HUES48 (cell line): ENCODE measurements at regions not wholly inside any gene's neighbourhood (a gene's known extent, or its start where the extent isn't known, plus 50 kb on each side); places are given as distances from the start of the nearest gene placed in this dataset.
"Not testable (repeated sequence)": the region's sequence is repeated elsewhere in the genome, so short reads cannot be mapped to it uniquely, and the experiment has no call there.

ENCODE experiments used
- H3K27ac ChIP-seq: one replicate; pipeline ENCODE4 v1.7.0; 2013; ENCODE audit warnings: low read depth, low read length, inconsistent platforms
- H3K27me3 ChIP-seq: 2 replicates; pipeline ENCODE4 v1.6.1; 2013; ENCODE audit warnings: mild to moderate bottlenecking, low read length; ENCODE audit not compliant: control insufficient read depth, insufficient read depth
- H3K36me3 ChIP-seq: 2 replicates; pipeline ENCODE4 v1.6.1; 2013; ENCODE audit warnings: low read length; ENCODE audit not compliant: control insufficient read depth, insufficient read depth
- H3K4me1 ChIP-seq: 2 replicates; pipeline ENCODE4 v1.6.1; 2013; ENCODE audit warnings: mild to moderate bottlenecking, low read length; ENCODE audit not compliant: control insufficient read depth, insufficient read depth
- H3K4me3 ChIP-seq: 2 replicates; pipeline ENCODE4 v1.5.1; 2013; ENCODE audit warnings: mild to moderate bottlenecking, low read depth, low read length
- H3K9ac ChIP-seq: 2 replicates; pipeline ENCODE4 v1.6.1; 2013; ENCODE audit warnings: mild to moderate bottlenecking, low read depth, low read length, moderate library complexity
- H3K9me3 ChIP-seq: 2 replicates; pipeline ENCODE4 v1.6.1; 2013; ENCODE audit warnings: low read length; ENCODE audit not compliant: control insufficient read depth, insufficient read depth

DNA sequence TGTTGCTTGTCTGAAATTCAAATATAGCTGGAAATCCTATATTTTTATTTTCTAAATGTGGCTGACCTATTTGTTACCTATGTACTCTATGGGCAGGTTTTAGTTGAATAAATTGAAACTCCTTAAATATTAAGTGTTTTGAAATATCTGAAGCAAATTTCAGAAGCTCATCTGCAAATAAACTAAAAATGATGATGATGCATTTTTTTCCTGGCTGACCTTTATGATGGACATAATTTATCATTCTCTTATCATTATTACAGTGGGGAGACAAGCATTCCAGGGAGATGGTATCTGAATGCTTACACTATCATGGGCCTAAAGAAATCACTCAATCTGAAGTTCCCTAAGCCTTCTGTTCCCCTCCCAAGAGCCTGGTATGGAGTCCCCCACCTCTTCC lies 1225.2 kb downstream of the AACS start:
- H3K4me1 ChIP-seq = no peaks in the 10 kb centered on the region
- H3K27me3 ChIP-seq = no peaks in the 10 kb centered on the region
- no peak overlapping the region for H3K27ac ChIP-seq
- H3K36me3 ChIP-seq = no peaks in the 10 kb centered on the region
- no peak overlapping the region for H3K4me3 ChIP-seq
- H3K9ac ChIP-seq = no peak overlapping the region
- peaks cover 19% of the 10 kb centered on the region for H3K9me3 ChIP-seq

DNA sequence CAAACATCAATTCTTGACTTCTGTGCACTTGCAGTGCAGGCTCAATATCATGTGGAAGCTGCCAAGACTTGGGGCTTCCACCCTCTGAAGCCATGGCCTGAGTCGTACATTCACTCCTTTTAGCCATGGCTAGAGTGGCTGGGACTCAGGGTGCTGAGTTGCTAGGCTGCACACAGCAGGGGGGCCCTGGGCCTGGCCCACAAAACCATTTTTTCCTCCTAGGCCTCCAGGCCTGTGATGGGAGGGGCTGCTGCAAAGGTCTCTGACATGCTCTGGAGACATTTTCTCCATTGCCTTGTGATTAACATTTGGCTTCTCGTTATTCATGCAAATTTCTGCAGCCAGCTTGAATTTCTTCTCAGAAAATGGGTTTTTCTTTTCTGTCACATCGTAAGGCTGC lies 1226.8 kb downstream of the AACS start:
- not testable (repeated sequence) for H3K4me3 ChIP-seq, H3K36me3 ChIP-seq, H3K27ac ChIP-seq, H3K9ac ChIP-seq, H3K4me1 ChIP-seq, H3K27me3 ChIP-seq
- peaks cover 19% of the 10 kb centered on the region for H3K9me3 ChIP-seq

DNA sequence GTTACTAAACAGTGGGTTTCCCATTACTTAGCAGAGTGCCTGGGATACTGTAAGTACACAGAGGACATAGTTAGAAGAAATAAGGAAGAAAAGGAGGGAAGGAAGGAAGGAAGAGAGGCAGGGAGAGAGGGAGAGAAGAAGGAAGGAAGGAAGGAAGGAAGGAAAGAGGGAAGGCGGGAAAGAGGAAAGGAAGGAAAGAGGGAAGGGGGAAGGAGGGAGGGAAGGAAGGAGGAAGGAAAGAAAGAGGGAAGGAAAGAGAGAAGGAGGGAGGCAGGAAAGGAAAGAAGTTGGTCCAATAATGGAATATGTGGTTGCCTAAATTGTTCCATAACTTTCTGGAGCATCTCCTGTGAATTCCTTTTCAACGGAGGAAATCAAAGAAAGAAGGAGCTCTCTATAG lies 1230.4 kb downstream of the AACS start:
- peaks cover 19% of the 10 kb centered on the region for H3K9me3 ChIP-seq
- no peaks in the 10 kb centered on the region for H3K27me3 ChIP-seq
- H3K4me1 ChIP-seq = no peaks in the 10 kb centered on the region
- no peak overlapping the region for H3K4me3 ChIP-seq
- H3K27ac ChIP-seq = no peak overlapping the region
- no peak overlapping the region for H3K9ac ChIP-seq
- no peaks in the 10 kb centered on the region for H3K36me3 ChIP-seq

DNA sequence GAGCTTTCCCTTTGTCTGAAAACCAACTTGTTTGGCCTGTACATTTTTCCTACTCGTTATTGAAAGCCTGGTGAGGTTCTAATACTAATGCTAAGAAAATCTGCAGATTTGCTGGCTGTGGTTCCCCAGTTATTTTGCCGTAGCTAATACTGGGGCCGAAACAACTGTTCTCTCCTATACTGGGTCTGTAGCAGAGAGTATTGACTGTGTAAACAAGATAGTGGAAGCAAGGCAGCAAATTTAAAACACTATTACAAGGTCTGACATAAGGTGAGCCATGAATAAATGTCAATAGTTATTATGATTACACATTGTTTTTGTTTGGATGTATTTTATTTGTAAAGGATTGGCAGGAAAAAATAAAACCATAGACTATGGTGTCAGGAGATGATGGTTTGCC lies 1244.0 kb downstream of the AACS start:
- no peak overlapping the region for H3K9ac ChIP-seq
- 0 out of 2 replicates have a peak, but pooled peaks cover 3% of the 10 kb centered on the region for H3K9me3 ChIP-seq
- no peaks in the 10 kb centered on the region for H3K27me3 ChIP-seq
- H3K36me3 ChIP-seq = no peaks in the 10 kb centered on the region
- no peak overlapping the region for H3K27ac ChIP-seq
- no peaks in the 10 kb centered on the region for H3K4me1 ChIP-seq
- no peak overlapping the region for H3K4me3 ChIP-seq

DNA sequence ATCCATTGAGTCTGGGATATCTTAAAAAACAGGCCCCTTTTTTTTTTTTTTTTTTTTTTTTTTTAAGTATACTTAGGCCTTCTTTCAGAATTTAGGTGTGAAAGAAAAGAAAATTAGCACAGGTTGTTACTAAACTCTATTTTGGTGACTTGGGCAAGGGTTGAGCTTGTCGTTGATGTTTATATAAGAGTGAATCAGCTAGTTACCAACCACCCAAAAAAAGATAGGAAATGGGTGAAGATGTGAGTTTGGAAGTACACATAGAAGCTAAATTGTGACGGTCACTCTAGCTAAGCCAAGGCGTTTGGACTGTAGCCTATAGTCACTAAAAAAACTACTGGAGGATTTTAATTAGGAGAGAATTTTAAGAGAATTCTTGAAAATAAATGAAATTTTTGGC lies 1247.2 kb downstream of the AACS start:
- no peaks in the 10 kb centered on the region for H3K9me3 ChIP-seq
- no peaks in the 10 kb centered on the region for H3K27me3 ChIP-seq

DNA sequence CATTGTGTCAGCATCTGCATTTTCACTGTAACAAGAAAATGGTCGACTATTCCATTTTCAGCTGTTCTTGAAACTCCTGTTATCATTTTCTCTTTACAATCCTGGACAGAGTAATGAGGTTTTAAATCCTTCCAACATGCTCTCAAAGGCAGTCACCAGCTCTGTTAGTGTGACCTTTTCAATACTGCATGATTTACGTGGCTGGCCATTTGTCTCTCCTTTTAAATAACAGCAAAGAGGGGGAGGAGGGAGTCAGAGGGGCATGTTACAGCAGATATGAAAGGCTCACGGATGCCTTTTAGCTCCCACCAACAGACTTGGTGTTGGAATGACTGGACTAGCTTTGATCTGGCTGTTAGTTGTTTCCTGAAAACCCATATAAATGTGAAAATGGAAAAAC lies 1251.2 kb downstream of the AACS start:
- no peak overlapping the region for H3K27ac ChIP-seq
- no peaks in the 10 kb centered on the region for H3K4me1 ChIP-seq
- no peak overlapping the region for H3K9ac ChIP-seq
- no peaks in the 10 kb centered on the region for H3K9me3 ChIP-seq
- no peaks in the 10 kb centered on the region for H3K36me3 ChIP-seq
- no peaks in the 10 kb centered on the region for H3K27me3 ChIP-seq
- no peak overlapping the region for H3K4me3 ChIP-seq

More for the DNA sequence above, 1247.2 kb downstream of the AACS start:
- Histone ChIP-seq H3K4me3 (no peak overlapping the region), H3K9ac (no peak overlapping the region), H3K27ac (no peak overlapping the region), H3K4me1 (no peaks in the 10 kb centered on the region), H3K36me3 (no peaks in the 10 kb centered on the region)

DNA sequence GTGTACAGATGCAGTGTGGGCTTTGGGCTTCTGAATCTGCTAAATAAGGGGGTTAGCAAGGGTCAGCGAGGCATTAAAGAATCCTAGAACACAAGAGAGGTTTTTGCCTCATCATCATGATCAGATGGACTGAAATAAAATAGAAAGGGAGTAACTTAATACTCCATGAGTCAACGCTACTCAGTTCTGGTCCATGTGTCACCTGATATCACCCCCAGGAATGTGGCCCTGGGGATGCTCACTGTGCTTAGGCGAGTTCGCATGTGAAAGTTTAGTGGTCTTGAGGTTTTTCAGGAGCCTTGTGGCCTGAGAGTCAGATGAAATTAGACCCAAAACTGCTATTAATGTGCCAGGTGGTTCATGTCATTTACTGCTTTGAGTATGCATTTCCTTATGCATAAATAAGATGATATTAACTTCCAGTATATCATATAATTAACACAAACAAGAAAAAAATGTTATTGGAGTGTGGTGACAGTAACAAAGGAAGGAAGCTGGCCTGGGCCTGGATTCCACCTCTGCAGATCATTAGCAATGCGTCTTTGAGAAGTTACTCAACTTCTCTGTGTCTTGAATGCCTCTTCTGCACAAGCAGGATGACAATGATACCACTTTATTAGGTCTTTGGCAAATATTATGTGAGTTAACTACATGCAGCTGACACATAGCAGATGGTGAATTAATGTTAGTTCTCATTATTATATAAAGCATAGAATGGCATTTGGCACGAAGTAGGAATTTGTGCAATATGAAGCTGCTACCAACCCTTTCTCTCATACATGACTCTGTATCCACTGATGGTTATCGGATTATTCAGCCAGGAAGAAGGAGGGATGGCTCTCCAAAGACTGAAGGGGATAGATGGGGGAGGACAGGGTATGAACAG lies 1272.6 kb downstream of the AACS start:
- Histone ChIP-seq H3K9ac (no peak overlapping the region), H3K4me1 (no peaks in the 10 kb centered on the region), H3K27me3 (no peaks in the 10 kb centered on the region)

DNA sequence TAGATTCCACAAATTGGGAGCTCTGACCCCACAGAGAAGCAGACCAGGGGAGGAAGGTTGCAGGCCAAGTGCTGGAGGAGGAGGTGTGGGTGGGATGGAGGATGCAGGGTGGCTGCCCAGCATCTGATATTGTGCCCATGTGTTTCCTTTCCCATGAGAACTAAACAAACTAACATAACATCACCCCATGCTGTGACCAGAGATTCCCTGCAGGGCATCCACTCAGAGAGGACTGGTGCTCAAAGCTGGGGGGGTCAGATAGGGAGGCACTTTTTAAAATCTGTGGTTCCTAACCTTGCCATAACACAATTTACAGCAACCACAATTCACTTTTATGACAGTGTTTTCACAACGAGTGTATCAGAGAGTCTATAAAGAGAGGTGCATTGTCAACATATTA lies 1277.6 kb downstream of the AACS start:
- no peak overlapping the region for H3K27ac ChIP-seq
- no peaks in the 10 kb centered on the region for H3K9me3 ChIP-seq
- no peaks in the 10 kb centered on the region for H3K27me3 ChIP-seq
- H3K4me1 ChIP-seq = no peaks in the 10 kb centered on the region
- H3K36me3 ChIP-seq = no peaks in the 10 kb centered on the region
- H3K9ac ChIP-seq = no peak overlapping the region
- H3K4me3 ChIP-seq = no peak overlapping the region

More for the DNA sequence above, 1272.6 kb downstream of the AACS start:
- Histone ChIP-seq H3K4me3 (no peak overlapping the region), H3K27ac (no peak overlapping the region), H3K36me3 (no peaks in the 10 kb centered on the region), H3K9me3 (no peaks in the 10 kb centered on the region)

DNA sequence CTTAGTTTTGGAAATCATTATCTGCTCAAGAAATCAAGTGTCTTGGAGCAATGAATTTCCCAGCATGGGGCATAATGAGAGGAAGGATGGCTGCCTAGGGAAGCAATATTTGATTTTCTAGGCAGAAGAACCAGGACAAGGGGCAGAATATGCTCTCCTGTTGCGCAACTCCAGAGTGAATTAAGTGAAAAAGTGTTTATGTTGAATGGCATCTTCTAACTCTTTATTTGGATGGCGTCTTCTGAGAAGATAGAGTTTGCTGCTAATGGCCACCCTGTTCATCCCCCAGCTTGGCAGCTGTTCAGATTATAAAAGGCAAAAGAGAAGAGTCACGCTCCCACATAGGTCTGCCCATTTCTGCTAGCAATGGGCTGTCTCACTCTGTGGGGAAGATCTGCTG lies 1278.1 kb downstream of the AACS start:
- H3K9me3 ChIP-seq = no peaks in the 10 kb centered on the region
- no peak overlapping the region for H3K9ac ChIP-seq
- no peaks in the 10 kb centered on the region for H3K36me3 ChIP-seq
- H3K4me1 ChIP-seq = no peaks in the 10 kb centered on the region
- H3K4me3 ChIP-seq = no peak overlapping the region
- H3K27ac ChIP-seq = no peak overlapping the region
- no peaks in the 10 kb centered on the region for H3K27me3 ChIP-seq

DNA sequence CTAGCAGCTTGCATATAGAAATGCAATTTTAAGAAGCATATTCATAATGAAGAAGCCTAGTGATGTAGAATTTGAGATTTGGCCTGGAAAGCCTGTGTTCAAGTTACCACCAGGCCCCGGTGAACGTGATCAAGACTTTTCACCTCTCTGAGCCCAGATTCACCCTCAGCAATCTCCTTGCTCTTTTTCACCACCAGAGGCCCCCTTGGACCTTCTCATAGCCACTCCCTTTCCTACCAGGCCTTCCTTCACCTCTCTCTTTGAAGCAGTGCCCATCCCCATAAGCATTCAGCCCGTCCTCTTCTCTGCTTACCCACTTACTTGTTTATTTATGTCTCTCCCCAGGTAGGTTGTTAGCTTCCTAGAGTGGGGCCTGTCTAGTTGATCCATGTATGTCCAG lies 1280.9 kb downstream of the AACS start:
- Histone ChIP-seq H3K9ac (no peak overlapping the region), H3K27ac (no peak overlapping the region), H3K9me3 (no peaks in the 10 kb centered on the region), H3K36me3 (no peaks in the 10 kb centered on the region), H3K27me3 (no peaks in the 10 kb centered on the region), H3K4me3 (no peak overlapping the region), H3K4me1 (no peaks in the 10 kb centered on the region)

DNA sequence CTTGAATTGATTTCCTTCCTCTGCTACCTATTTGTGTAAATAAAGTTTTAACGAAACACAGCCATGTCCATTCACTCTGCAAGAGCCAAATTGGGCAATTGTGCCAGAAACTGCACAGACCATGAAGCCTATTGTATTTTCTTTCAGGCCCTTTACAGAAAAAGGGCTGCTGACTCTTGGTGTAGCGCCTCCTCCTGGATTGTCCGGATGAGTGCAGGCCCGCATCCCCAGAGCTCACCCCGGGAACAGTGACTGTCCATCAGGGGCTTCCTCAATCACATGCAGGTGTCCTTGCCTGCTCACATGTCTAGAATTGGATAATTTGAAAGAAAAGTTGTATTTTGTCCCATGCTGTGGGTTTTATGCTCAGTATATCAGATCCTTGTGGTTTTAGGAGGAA lies 1282.2 kb downstream of the AACS start:
- Histone ChIP-seq H3K4me1 (no peaks in the 10 kb centered on the region), H3K4me3 (no peak overlapping the region), H3K9ac (no peak overlapping the region), H3K27ac (no peak overlapping the region), H3K9me3 (no peaks in the 10 kb centered on the region), H3K36me3 (no peaks in the 10 kb centered on the region), H3K27me3 (no peaks in the 10 kb centered on the region)
